ENCODE measurements at regions not wholly inside any gene's neighbourhood (a gene's known extent, or its start where the extent isn't known, plus 50 kb on each side); places are given as distances from the start of the nearest gene placed in this dataset.

DNA sequence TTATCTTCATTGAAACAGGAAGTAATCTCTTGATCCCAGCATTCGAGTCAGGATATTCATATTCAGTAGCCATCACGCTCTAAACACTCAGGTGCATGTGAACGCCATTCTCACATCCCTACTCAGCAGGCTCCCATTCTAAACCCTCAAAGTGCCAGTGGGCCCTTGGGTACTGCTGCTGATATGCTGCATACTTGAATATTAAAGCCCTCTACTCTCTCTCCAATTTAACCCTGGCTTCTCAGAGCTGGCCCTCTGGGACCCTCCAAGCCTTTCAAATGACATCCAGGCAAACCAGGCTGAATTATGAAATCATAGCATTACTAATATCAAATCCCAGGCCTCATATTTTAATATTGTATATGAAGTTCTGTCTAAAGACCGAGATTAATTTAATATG is 468.2 kb downstream of the NUF2 start:
- no CpG with 5 or more reads among the region's 4 CpGs for WGBS (ENCODE audit: extremely low coverage, insufficient read length, low lambda C conversion rate)
- no peak for TF ChIP-seq CTCF (conservative IDR thresholded peaks at IDR 0.05)
- peaks cover 3 to 11% of the 10 kb centered on the region in 2 experiments; a peak in 4 of 5 replicates for H3K9me3 Mint-ChIP-seq

More for the DNA sequence above, 468.2 kb downstream of the NUF2 start:
- no peak overlapping the region for H3K18ac ChIP-seq (ENCODE audit: insufficient read length, low read depth, low read length)
- H3K27ac ChIP-seq (ENCODE audit: insufficient read length, low read depth, low read length) = no peak overlapping the region
- no peak overlapping the region for H4K91ac ChIP-seq (ENCODE audit: insufficient read length, low read depth, low read length)
- Mint-ChIP-seq H3K27me3 (ENCODE audit: low read depth) (no peaks in the 10 kb centered on the region), H3K4me1 (peaks cover 0 to 3% of the 10 kb centered on the region in 2 experiments; a peak in 1 of 4 replicates), H3K4me3 (no peak overlapping the region), H3K36me3 (ENCODE audit: insufficient read depth in 1 of 3, low read depth in 3 of 3) (peaks cover 0 to 15% (median 2%) of the 10 kb centered on the region in 3 experiments; a peak in 2 of 7 replicates), H3K27ac (no peak overlapping the region)
- no peak overlapping the region for H4K8ac ChIP-seq (replicated peaks; ENCODE audit: insufficient read length, low read depth, low read length)
- H3K23ac ChIP-seq (ENCODE audit: insufficient read length, low read depth, low read length) = no peak overlapping the region
- H3K56ac ChIP-seq (ENCODE audit: insufficient read length, low read depth, low read length) = no peak overlapping the region
- H2AK5ac ChIP-seq (ENCODE audit: insufficient read length, low read length) = no peak overlapping the region
- no peak overlapping the region for H2BK5ac ChIP-seq (ENCODE audit: insufficient read length, low read length)
- H3K4me1 ChIP-seq (ENCODE audit: insufficient read depth, low read length) = no peaks in the 10 kb centered on the region
- no peak overlapping the region for H2BK12ac ChIP-seq (ENCODE audit: insufficient read length, low read depth, low read length)
- no peaks in the 10 kb centered on the region for H3K27me3 ChIP-seq (ENCODE audit: insufficient read depth, low read length)
- no peak overlapping the region for H3K4ac ChIP-seq (ENCODE audit: low read depth, low read length)
- no peak overlapping the region for H2BK120ac ChIP-seq (ENCODE audit: low read depth, low read length, poor library complexity, severe bottlenecking)
- H3K14ac ChIP-seq (ENCODE audit: insufficient read depth, low read length) = no peak overlapping the region
- H4K5ac ChIP-seq (ENCODE audit: insufficient read length, low read depth, low read length) = no peak overlapping the region
- no peaks in the 10 kb centered on the region for H3K23me2 ChIP-seq (ENCODE audit: insufficient read length, low read depth, low read length, poor library complexity, severe bottlenecking)
- H3T11ph ChIP-seq (ENCODE audit: low read length) = no peak overlapping the region
- H3K79me1 ChIP-seq (ENCODE audit: insufficient read depth, low read depth, low read length, poor library complexity, severe bottlenecking) = no peaks in the 10 kb centered on the region
- no peak for DNase-seq
- no peak overlapping the region for H2BK15ac ChIP-seq (ENCODE audit: low read depth, low read length)
- H3K9me3 ChIP-seq (ENCODE audit: control insufficient read depth, low read depth, low read length) = no peaks in the 10 kb centered on the region
- no peak overlapping the region for H2AFZ ChIP-seq (ENCODE audit: low read length)
- no peak overlapping the region for H3K4me2 ChIP-seq (ENCODE audit: insufficient read depth, insufficient read length, low read length)
- H3K9ac ChIP-seq (ENCODE audit: extremely low read depth, insufficient read length, low read length) = no peak overlapping the region
- no peak overlapping the region for H2BK20ac ChIP-seq (ENCODE audit: low read depth, low read length, poor library complexity, severe bottlenecking)
- no peaks in the 10 kb centered on the region for H3K79me2 ChIP-seq (ENCODE audit: insufficient read depth, low read length)
- H4K20me1 ChIP-seq (ENCODE audit: control insufficient read depth, insufficient read depth, insufficient read length) = no peaks in the 10 kb centered on the region
